ENCODE measurements at regions not wholly inside any gene's neighbourhood (a gene's known extent, or its start where the extent isn't known, plus 50 kb on each side); places are given as distances from the start of the nearest gene placed in this dataset.
"Not testable (repeated sequence)": the region's sequence is repeated elsewhere in the genome, so short reads cannot be mapped to it uniquely, and the experiment has no call there.

GRCh38 chr9:21533597-21533996 is 51.5 kb upstream of the IFNE start:
- DNase-seq, result no peak

- DNase-seq, result no peak
Observed at GRCh38 chr9:21535396-21535795, 53.3 kb upstream of the IFNE start.

GRCh38 chr9:21542787-21543186 is 60.7 kb upstream of the IFNE start:
- no peak for DNase-seq

- DNase-seq, result no peak
Observed at GRCh38 chr9:21543187-21543586, 61.1 kb upstream of the IFNE start.

- DNase-seq, result not testable (repeated sequence)
Observed at GRCh38 chr9:21543816-21544215, 61.7 kb upstream of the IFNE start.

- DNase-seq, result no peak
Observed at GRCh38 chr9:21546949-21547348, 64.8 kb upstream of the IFNE start.

- DNase-seq, result no peak
Observed at GRCh38 chr9:21549251-21549765, 67.2 kb upstream of the IFNE start.

GRCh38 chr9:21549890-21550289 is 67.8 kb upstream of the IFNE start:
- no peak for DNase-seq

- no peak for DNase-seq
Observed at GRCh38 chr9:21550392-21550791, 68.3 kb upstream of the IFNE start.

GRCh38 chr9:21551401-21551800 is 69.3 kb upstream of the IFNE start:
- no peak for DNase-seq

- DNase-seq, result no peak
Observed at GRCh38 chr9:21552244-21553170, 70.4 kb upstream of the IFNE start.

- no peak for DNase-seq
Observed at GRCh38 chr9:21553441-21553840, 71.3 kb upstream of the IFNE start.

- DNase-seq, result no peak
Observed at GRCh38 chr9:21554813-21555212, 72.7 kb upstream of the IFNE start.

GRCh38 chr9:21555911-21556310 is 73.8 kb upstream of the IFNE start:
- no peak for DNase-seq

- no peak for DNase-seq
Observed at GRCh38 chr9:21556581-21557427, 74.7 kb upstream of the IFNE start.

GRCh38 chr9:21557428-21557768 is 75.3 kb upstream of the IFNE start:
- no peak for DNase-seq

- no peak for DNase-seq
Observed at GRCh38 chr9:21558079-21558478, 76.0 kb upstream of the IFNE start.

GRCh38 chr9:21558615-21559401 is 76.7 kb upstream of the IFNE start:
- no peak for DNase-seq

- no peak for DNase-seq
Observed at GRCh38 chr9:21559402-21560280, 77.5 kb upstream of the IFNE start.

GRCh38 chr9:21560281-21560745 is 78.2 kb upstream of the IFNE start:
- DNase-seq, result no peak

GRCh38 chr9:21561502-21561901 is 79.4 kb upstream of the IFNE start:
- DNase-seq, result no peak

GRCh38 chr9:21564175-21564574 is 82.1 kb upstream of the IFNE start:
- no peak for DNase-seq
